SK-N-SH treated with all-trans-retinoic acid at 6 μM for 48 hours (cell line): ENCODE measurements at regions not wholly inside any gene's neighbourhood (a gene's known extent, or its start where the extent isn't known, plus 50 kb on each side); places are given as distances from the start of the nearest gene placed in this dataset.

ENCODE experiments used
- ATAC-seq: fragments of 200-7000 bp; cut with Tn5 transposase; 3 replicates; pipeline ENCODE4 v1.9.1; 2020; ENCODE audit warnings: mild to moderate bottlenecking, moderate library complexity
- ARNTL ChIP-seq: fragments of 450-650 bp; formaldehyde crosslinking; IDR thresholded peaks from 2 replicates; pipeline ENCODE4 v1.5.0; 2020; ENCODE audit warnings: low read depth, mild to moderate bottlenecking, moderate library complexity, borderline replicate concordance
- BACH2 ChIP-seq: fragments of 250-450 bp; sonication (Bioruptor Pico); IDR thresholded peaks from 2 replicates; pipeline ENCODE4 v1.9.0; 2021; ENCODE audit warnings: mild to moderate bottlenecking, borderline replicate concordance
- CSDC2 ChIP-seq: fragments of 250-450 bp; sonication (Bioruptor Pico); IDR thresholded peaks from 2 replicates; pipeline ENCODE4 v1.5.0; 2020; ENCODE audit warnings: mild to moderate bottlenecking, moderate library complexity
- ESRRG ChIP-seq: fragments of 250-450 bp; sonication (Bioruptor Pico); IDR thresholded peaks from 2 replicates; pipeline ENCODE4 v1.6.1; 2021; ENCODE audit warnings: mild to moderate bottlenecking
- GLIS3 ChIP-seq: fragments of 250-450 bp; sonication (Bioruptor Pico); IDR thresholded peaks from 2 replicates; pipeline ENCODE4 v1.5.0; 2020; ENCODE audit warnings: mild to moderate bottlenecking, moderate library complexity
- ISL1 ChIP-seq: fragments of 250-450 bp; sonication (Bioruptor Pico); IDR thresholded peaks from 2 replicates; pipeline ENCODE4 v2.1.2; 2022; ENCODE audit warnings: mild to moderate bottlenecking, moderate library complexity
- PPARA ChIP-seq: fragments of 250-450 bp; sonication (Bioruptor Pico); IDR thresholded peaks from 2 replicates; pipeline ENCODE4 v1.5.0; 2020; ENCODE audit warnings: mild to moderate bottlenecking, borderline replicate concordance
- RARB ChIP-seq: fragments of 250-450 bp; sonication (Bioruptor Pico); IDR thresholded peaks from 2 replicates; pipeline ENCODE4 v1.8.0; 2021; ENCODE audit warnings: mild to moderate bottlenecking, moderate library complexity
- SNAI2 ChIP-seq: fragments of 250-450 bp; sonication (Bioruptor Pico); IDR thresholded peaks from 2 replicates; pipeline ENCODE4 v1.5.0; 2020; ENCODE audit warnings: mild to moderate bottlenecking, moderate library complexity
- TCF4 ChIP-seq: fragments of 250-450 bp; sonication (Bioruptor Pico); IDR thresholded peaks from 2 replicates; pipeline ENCODE4 v1.8.0; 2021; ENCODE audit warnings: mild to moderate bottlenecking, moderate library complexity, borderline replicate concordance
- TOX ChIP-seq: fragments of 250-450 bp; sonication (Bioruptor Pico); IDR thresholded peaks from 2 replicates; pipeline ENCODE4 v1.8.0; 2021; ENCODE audit warnings: mild to moderate bottlenecking, moderate library complexity, borderline replicate concordance
- ZC3H10 ChIP-seq: fragments of 250-450 bp; sonication (Bioruptor Pico); IDR thresholded peaks from 2 replicates; pipeline ENCODE4 v1.5.1; 2021; ENCODE audit warnings: mild to moderate bottlenecking, moderate library complexity
- ZFP3 ChIP-seq: fragments of 250-450 bp; sonication (Bioruptor Pico); IDR thresholded peaks from 2 replicates; pipeline ENCODE4 v1.5.0; 2020; ENCODE audit warnings: mild to moderate bottlenecking, moderate library complexity
- ZFP30 ChIP-seq: fragments of 450-650 bp; formaldehyde crosslinking; IDR thresholded peaks from 2 replicates; pipeline ENCODE4 v1.5.0; 2022; ENCODE audit warnings: mild to moderate bottlenecking, moderate library complexity
- ZNF565 ChIP-seq: fragments of 450-650 bp; formaldehyde crosslinking; conservative IDR thresholded peaks from 2 replicates; pipeline ENCODE4 v1.5.0; 2020; ENCODE audit warnings: low read depth, mild to moderate bottlenecking, moderate library complexity
- ZNF70 ChIP-seq: fragments of 450-650 bp; formaldehyde crosslinking; IDR thresholded peaks from 2 replicates; pipeline ENCODE4 v1.5.0; 2020; ENCODE audit warnings: mild to moderate bottlenecking, moderate library complexity
- ZNF8 ChIP-seq: fragments of 450-650 bp; formaldehyde crosslinking; IDR thresholded peaks from 2 replicates; pipeline ENCODE4 v1.5.0; 2020; ENCODE audit warnings: mild to moderate bottlenecking, moderate library complexity
- TF ChIP-seq, protein P1 (sequence below): fragments of 250-450 bp; sonication (Bioruptor Pico); IDR thresholded peaks from 2 replicates; pipeline ENCODE4 v1.5.1; 2020; ENCODE audit warnings: low read depth, mild to moderate bottlenecking, moderate library complexity
- TF ChIP-seq, protein P2 (sequence below): fragments of 250-450 bp; sonication (Bioruptor Pico); IDR thresholded peaks from 2 replicates; pipeline ENCODE4 v1.8.0; 2021; ENCODE audit warnings: low read depth, mild to moderate bottlenecking, moderate library complexity, borderline replicate concordance
- TF ChIP-seq, protein P3 (sequence below): fragments of 250-450 bp; sonication (Bioruptor Pico); IDR thresholded peaks from 2 replicates; pipeline ENCODE4 v1.8.0; 2020; ENCODE audit warnings: mild to moderate bottlenecking, moderate library complexity, borderline replicate concordance
- TF ChIP-seq, protein P4 (sequence below): fragments of 250-450 bp; sonication (Bioruptor Pico); IDR thresholded peaks from 2 replicates; pipeline ENCODE4 v1.5.1; 2021; ENCODE audit warnings: mild to moderate bottlenecking, moderate library complexity
- TF ChIP-seq, protein P5 (sequence below): fragments of 250-450 bp; sonication (Bioruptor Pico); IDR thresholded peaks from 2 replicates; pipeline ENCODE4 v1.5.0; 2020; ENCODE audit warnings: mild to moderate bottlenecking, moderate library complexity

DNA sequence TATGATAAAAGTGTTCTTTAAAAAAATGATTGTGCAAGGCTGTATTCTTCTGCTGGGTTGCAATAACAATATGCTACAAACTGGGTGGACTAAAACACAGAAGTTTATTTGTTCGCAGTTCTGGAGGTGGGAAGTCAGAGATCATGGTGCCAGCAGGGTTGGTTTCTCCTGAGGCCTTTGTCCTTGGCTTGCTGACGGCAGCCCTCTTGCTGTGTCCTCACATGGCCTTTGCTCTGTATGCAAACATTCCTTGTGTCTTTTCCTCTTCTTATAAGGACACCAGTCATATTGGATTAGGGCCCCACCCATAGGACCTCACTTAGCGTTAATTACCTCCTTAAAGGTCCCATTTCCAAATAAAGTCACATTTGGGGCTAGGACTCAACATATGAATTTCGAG is 220.4 kb downstream of the SAMD5 start:
- TF ChIP-seq, protein P1, sequence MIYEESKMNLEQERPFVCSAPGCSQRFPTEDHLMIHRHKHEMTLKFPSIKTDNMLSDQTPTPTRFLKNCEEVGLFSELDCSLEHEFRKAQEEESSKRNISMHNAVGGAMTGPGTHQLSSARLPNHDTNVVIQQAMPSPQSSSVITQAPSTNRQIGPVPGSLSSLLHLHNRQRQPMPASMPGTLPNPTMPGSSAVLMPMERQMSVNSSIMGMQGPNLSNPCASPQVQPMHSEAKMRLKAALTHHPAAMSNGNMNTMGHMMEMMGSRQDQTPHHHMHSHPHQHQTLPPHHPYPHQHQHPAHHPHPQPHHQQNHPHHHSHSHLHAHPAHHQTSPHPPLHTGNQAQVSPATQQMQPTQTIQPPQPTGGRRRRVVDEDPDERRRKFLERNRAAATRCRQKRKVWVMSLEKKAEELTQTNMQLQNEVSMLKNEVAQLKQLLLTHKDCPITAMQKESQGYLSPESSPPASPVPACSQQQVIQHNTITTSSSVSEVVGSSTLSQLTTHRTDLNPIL (CRISPR knock-in tag), result no peak
- TF ChIP-seq, protein P2, sequence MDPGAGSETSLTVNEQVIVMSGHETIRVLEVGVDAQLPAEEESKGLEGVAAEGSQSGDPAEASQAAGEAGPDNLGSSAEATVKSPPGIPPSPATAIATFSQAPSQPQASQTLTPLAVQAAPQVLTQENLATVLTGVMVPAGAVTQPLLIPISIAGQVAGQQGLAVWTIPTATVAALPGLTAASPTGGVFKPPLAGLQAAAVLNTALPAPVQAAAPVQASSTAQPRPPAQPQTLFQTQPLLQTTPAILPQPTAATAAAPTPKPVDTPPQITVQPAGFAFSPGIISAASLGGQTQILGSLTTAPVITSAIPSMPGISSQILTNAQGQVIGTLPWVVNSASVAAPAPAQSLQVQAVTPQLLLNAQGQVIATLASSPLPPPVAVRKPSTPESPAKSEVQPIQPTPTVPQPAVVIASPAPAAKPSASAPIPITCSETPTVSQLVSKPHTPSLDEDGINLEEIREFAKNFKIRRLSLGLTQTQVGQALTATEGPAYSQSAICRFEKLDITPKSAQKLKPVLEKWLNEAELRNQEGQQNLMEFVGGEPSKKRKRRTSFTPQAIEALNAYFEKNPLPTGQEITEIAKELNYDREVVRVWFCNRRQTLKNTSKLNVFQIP, result no peak
- TF ChIP-seq ESRRG (CRISPR knock-in tag) (no peak), RARB (no peak), SNAI2 (CRISPR knock-in tag) (no peak), ZFP30 (CRISPR knock-in tag) (no peak), PPARA (CRISPR knock-in tag) (no peak), ZC3H10 (CRISPR knock-in tag) (no peak), TOX (CRISPR knock-in tag) (no peak), ISL1 (CRISPR knock-in tag) (no peak), BACH2 (CRISPR knock-in tag) (no peak), ZNF70 (CRISPR knock-in tag) (no peak), ZNF565 (CRISPR knock-in tag) (no peak)
- TF ChIP-seq, protein P3, sequence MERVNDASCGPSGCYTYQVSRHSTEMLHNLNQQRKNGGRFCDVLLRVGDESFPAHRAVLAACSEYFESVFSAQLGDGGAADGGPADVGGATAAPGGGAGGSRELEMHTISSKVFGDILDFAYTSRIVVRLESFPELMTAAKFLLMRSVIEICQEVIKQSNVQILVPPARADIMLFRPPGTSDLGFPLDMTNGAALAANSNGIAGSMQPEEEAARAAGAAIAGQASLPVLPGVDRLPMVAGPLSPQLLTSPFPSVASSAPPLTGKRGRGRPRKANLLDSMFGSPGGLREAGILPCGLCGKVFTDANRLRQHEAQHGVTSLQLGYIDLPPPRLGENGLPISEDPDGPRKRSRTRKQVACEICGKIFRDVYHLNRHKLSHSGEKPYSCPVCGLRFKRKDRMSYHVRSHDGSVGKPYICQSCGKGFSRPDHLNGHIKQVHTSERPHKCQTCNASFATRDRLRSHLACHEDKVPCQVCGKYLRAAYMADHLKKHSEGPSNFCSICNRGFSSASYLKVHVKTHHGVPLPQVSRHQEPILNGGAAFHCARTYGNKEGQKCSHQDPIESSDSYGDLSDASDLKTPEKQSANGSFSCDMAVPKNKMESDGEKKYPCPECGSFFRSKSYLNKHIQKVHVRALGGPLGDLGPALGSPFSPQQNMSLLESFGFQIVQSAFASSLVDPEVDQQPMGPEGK (CRISPR knock-in tag), result no peak
- TF ChIP-seq, protein P4, sequence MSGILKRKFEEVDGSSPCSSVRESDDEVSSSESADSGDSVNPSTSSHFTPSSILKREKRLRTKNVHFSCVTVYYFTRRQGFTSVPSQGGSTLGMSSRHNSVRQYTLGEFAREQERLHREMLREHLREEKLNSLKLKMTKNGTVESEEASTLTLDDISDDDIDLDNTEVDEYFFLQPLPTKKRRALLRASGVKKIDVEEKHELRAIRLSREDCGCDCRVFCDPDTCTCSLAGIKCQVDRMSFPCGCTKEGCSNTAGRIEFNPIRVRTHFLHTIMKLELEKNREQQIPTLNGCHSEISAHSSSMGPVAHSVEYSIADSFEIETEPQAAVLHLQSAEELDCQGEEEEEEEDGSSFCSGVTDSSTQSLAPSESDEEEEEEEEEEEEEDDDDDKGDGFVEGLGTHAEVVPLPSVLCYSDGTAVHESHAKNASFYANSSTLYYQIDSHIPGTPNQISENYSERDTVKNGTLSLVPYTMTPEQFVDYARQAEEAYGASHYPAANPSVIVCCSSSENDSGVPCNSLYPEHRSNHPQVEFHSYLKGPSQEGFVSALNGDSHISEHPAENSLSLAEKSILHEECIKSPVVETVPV (CRISPR knock-in tag), result no peak
- TF ChIP-seq, all 23 proteins: peak for 0
- no peak for ATAC-seq

DNA sequence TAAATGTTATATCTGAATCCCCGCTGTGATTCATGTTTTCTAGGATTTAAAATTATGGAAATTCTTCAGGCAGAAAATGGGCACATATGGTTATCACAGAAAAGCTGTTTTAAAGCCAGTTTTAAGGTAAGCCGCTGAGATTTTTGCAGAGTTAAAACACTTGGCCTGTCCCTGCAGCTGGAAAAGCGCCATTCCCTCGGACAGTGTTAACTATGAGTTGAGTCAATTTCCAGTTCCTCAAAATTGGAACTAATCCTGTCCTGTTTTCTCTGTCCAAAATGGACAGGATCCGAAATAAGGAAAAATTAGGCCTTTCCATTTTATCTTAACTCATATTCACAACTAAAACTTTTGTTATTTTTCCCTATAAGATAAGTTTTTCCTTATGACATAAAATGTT is 225.2 kb downstream of the SAMD5 start:
- ATAC-seq, result no peak
- TF ChIP-seq ZFP3 (CRISPR knock-in tag), result no peak
- no peak for TF ChIP-seq TCF4
- TF ChIP-seq BACH2 (CRISPR knock-in tag), result no peak
- TF ChIP-seq TOX (CRISPR knock-in tag), result no peak
- TF ChIP-seq, protein P2, result no peak
- no peak for TF ChIP-seq ESRRG (CRISPR knock-in tag)
- TF ChIP-seq, protein P3 (CRISPR knock-in tag), result no peak
- TF ChIP-seq, protein P5, sequence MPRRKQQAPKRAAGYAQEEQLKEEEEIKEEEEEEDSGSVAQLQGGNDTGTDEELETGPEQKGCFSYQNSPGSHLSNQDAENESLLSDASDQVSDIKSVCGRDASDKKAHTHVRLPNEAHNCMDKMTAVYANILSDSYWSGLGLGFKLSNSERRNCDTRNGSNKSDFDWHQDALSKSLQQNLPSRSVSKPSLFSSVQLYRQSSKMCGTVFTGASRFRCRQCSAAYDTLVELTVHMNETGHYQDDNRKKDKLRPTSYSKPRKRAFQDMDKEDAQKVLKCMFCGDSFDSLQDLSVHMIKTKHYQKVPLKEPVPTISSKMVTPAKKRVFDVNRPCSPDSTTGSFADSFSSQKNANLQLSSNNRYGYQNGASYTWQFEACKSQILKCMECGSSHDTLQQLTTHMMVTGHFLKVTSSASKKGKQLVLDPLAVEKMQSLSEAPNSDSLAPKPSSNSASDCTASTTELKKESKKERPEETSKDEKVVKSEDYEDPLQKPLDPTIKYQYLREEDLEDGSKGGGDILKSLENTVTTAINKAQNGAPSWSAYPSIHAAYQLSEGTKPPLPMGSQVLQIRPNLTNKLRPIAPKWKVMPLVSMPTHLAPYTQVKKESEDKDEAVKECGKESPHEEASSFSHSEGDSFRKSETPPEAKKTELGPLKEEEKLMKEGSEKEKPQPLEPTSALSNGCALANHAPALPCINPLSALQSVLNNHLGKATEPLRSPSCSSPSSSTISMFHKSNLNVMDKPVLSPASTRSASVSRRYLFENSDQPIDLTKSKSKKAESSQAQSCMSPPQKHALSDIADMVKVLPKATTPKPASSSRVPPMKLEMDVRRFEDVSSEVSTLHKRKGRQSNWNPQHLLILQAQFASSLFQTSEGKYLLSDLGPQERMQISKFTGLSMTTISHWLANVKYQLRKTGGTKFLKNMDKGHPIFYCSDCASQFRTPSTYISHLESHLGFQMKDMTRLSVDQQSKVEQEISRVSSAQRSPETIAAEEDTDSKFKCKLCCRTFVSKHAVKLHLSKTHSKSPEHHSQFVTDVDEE (CRISPR knock-in tag), result no peak
- no peak for TF ChIP-seq ZNF8
- TF ChIP-seq GLIS3 (CRISPR knock-in tag), result no peak
- TF ChIP-seq ISL1 (CRISPR knock-in tag), result no peak
- TF ChIP-seq ZC3H10 (CRISPR knock-in tag), result no peak
- TF ChIP-seq CSDC2 (CRISPR knock-in tag), result no peak
- TF ChIP-seq RARB, result no peak
- no peak for TF ChIP-seq ARNTL (CRISPR knock-in tag)
- TF ChIP-seq PPARA (CRISPR knock-in tag), result no peak
